ENCODE measurements at regions not wholly inside any gene's neighbourhood (a gene's known extent, or its start where the extent isn't known, plus 50 kb on each side); places are given as distances from the start of the nearest gene placed in this dataset.
"Not testable (repeated sequence)": the region's sequence is repeated elsewhere in the genome, so short reads cannot be mapped to it uniquely, and the experiment has no call there.

DNA sequence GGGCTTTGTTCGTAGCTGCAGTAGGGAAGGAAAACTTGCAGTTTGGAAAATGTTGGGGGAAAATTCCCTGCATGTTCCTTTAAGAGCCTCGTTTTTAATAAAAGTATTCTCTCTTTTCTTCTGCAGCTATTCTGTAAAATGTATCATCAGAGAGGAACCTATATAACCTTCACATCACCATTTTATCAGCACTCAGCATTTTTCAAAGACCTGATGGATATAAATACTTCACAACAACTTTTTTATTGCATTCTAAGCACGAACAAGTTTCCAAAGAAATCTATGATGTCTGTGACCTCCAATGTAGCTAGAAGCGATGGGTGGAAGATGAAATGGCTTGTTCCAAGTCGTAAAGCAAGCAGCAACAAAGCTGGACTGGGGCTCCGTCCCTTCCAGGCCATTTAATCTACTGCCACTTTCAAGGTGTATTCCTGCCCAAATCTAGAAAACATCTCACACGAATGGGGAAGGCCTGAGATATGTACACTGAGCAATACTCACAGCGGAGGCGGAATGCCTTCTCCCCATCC lies 84.0 kb downstream of the NSUN2 start:
- DNase-seq (ENCODE audit: low read depth in 2 of 2), result no peak

DNA sequence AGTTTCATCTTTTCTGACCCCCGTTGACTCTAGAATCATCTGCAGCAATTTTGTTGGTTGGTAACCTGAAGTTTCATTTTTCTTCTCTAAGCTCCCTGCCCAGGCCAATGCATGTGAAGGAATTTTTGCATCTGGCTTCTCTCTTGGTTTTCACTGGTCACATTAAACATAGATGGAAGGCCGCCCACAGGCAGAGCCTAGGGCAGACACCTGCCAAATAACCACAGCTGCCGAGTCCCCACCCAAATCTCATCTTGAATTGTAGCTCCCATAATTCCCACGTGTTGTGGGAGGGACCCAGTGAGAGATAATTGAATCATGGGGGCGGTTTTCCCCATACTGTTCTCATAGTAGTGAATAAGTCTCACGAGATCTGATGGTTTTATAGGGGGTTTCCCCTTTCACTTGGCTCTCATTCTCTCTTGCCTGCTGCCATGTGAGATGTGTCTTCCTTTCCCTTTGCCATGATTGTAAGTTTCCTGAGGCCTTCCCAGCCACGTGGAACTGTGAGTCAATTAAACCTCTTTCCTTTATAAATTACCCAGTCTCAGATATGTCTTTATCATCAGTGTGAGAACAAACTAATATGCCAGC lies 84.8 kb downstream of the NSUN2 start:
- DNase-seq (ENCODE audit: low read depth in 2 of 2), result not testable (repeated sequence)

DNA sequence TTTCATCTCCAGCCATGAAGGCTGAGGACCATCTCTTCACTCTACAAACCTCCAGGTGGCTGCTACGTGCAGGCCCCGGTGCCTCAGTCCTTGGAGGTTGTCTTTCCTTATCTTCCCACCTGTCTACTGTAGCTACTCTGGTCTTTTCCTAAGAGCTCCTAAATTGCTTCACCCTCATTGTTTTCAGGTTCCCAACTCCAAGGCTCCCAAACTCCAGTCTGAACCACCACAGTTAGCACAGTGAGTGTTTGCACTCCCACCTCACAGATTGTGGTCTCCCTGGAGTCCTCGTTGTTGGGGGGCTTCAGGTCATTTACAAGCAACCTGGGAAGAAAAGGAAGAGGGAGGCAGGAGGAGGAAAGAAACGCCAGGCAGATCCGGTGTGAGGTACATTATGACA lies 85.3 kb downstream of the NSUN2 start:
- no peak for DNase-seq (ENCODE audit: low read depth in 2 of 2)

DNA sequence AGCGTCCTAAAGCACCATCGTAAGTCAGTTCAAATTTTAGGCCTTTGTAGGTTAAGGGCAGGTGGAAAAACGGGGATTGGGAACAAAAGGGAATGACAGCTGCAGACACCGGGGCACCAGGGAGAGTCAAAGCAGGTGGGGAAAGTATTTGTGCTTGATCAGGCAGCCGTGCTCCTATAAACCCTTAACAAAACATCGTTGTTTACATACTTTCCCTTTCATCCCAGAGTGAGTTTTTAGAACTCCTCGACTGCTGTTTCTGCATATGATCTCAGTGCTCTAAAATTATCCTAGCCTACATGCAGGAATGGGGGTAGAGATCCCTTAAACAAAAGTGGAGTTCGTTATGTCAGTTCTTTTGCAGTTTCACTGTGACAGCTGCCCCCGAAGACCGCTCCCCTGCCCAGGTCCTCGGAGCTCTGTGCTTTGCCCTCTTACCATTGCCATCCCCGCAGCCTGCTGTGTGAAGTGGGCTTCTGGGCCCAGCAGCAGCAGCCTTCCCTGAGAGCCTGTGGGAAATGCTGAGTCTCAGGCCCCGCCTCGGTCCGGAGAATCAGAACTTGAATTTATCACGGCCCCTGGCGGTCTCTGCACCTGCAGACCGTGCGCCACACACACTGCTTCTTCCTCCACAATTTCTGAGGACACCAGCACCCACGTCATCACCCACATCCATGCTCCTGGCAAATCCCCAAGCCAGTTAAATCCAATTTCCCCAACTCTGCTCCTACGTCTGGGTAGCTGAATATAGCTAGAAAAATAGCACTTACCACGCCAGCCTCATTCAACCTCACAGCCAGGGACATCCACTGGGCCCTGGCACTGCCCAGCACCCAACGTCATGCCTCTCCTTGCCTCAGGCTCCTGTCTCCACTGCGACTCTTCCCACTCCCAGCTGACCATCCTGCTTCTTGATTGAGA lies 86.8 kb downstream of the NSUN2 start:
- DNase-seq (ENCODE audit: low read depth in 2 of 2), result no peak

DNA sequence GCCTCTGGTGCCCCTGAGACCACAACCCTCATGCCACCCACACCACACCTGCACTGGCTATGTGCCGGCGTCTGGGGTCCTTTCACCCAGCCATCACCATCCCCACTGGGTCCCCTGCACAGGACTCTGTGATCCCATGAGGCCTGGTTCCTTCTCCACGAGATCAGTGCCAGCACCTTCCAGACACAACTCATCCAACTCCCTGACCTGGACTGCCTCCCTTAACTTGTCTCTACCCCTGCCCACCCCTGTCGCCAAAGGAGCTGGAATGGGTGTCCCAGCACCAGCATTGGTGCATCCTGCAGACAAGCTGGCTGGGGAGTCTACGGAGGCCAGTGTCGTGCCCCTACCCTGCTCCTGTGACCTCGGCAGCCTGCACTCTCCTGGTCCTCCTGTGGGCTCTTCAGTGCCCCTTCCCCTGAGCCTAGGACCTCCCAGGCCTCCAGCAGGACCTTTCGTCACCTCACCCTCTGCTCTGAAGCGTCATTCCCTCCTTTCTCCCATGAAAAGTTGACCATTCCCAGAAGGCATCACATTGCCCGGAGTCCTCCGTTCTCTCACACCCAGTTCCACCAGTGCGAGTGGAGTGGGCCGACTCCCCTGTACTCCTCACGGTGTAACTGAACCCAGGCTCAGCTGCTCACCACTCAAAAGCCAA lies 87.7 kb downstream of the NSUN2 start:
- DNase-seq (ENCODE audit: low read depth in 2 of 2), result no peak

DNA sequence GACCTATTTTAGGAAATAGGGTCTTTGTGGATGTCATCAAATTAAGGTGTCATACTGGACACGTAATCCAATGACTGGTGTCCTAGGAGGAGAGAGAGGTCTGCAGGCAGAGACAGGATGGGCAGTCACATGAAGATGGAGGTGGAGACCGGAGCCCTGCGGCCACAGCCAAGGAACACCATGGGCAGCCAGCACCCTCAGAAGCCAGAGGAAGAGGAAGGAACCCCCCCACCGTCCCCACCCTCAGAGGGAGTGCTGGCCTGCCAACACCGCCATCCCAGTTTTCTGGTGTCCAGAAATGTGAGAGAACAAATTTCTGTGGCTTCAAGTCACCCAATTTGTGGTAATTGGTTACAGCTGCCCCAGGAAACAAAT lies 88.3 kb downstream of the NSUN2 start:
- DNase-seq (ENCODE audit: low read depth in 2 of 2), result peak in 1 of 2 experiments; percentile 12

Measured in fibroblast of skin of left quadriceps (primary cell).